ENCODE measurements at regions not wholly inside any gene's neighbourhood (a gene's known extent, or its start where the extent isn't known, plus 50 kb on each side); places are given as distances from the start of the nearest gene placed in this dataset.

GRCh38 chr7:80974396-80975358, 55.8 kb upstream of the SEMA3C start:
- DNase-seq (ENCODE audit: low read depth, low spot score) (no peak), FAIRE-seq (no peak)
- dilution Hi-C loops (cut with MboI; ENCODE audit: extremely low pct_ligation_motif_present, low sequenced_read_pairs) (no loop called here), intact Hi-C loops (cut with micrococcal nuclease) (no loop called here)
- Histone ChIP-seq H3K36me3 (ENCODE audit: control insufficient read depth in 2 of 2, extremely low read depth in 1 of 2, insufficient read depth in 2 of 2, low read length in 2 of 2) (no peaks in the 10 kb centered on the region), H3K9me3 (replicated peaks; ENCODE audit: control insufficient read depth, insufficient read depth, low read length) (no peaks in the 10 kb centered on the region), H3K27me3 (ENCODE audit: control insufficient read depth in 2 of 2, insufficient read depth in 2 of 2, low read length in 2 of 2) (no peaks in the 10 kb centered on the region), H3K4me1 (ENCODE audit: control insufficient read depth, extremely low read depth, insufficient read depth, low read length) (no peaks in the 10 kb centered on the region), H3K4me2 (ENCODE audit: insufficient read depth, low read length) (no peak overlapping the region), H3K4me3 (replicated peaks in 1 of 3; ENCODE audit: insufficient read depth in 1 of 3, low read depth in 1 of 3, low read length in 3 of 3) (no peak overlapping the region), H3K27ac (ENCODE audit: insufficient read depth, low read depth, low read length) (no peak overlapping the region), H3K9ac (replicated peaks; ENCODE audit: extremely low read depth, insufficient read depth, low read length) (no peak overlapping the region), H3K9me1 (replicated peaks; ENCODE audit: control insufficient read depth, extremely low read depth, insufficient read depth, low read length) (no peaks in the 10 kb centered on the region), H2AFZ (ENCODE audit: low read depth, low read length) (no peak overlapping the region), H4K20me1 (replicated peaks; ENCODE audit: control insufficient read depth, extremely low read depth, insufficient read depth, low read length) (no peaks in the 10 kb centered on the region), H3K79me2 (ENCODE audit: control insufficient read depth, insufficient read depth, low read length) (no peaks in the 10 kb centered on the region)
- ChIA-PET POLR2A (no interaction called here), CTCF (interaction anchor here (0.6 to 1.2 kb wide), 2 partner anchors 54 to 1951 kb away, joined by 3 read pairs; no protein-coding TSS in a partner anchor)
- no TSS peak for BruUV-seq (replicated peaks)
- no peak for TF ChIP-seq JUN (IDR thresholded peaks at IDR 0.05; ENCODE audit: borderline replicate concordance, insufficient read depth, insufficient read length, low read depth)
- TF ChIP-seq CTCF (IDR thresholded peaks at IDR 0.05; ENCODE audit: extremely low read depth in 1 of 2, insufficient read depth in 1 of 2, low read depth in 1 of 2, low read length in 2 of 2), result no peak
- TF ChIP-seq FOS (IDR thresholded peaks at IDR 0.05; ENCODE audit: borderline replicate concordance, insufficient read depth, low read length), result no peak
- TF ChIP-seq POLR2A (IDR thresholded peaks at IDR 0.05; ENCODE audit: low read depth, low read length), result no peak
- no peak for TF ChIP-seq GATA2 (IDR thresholded peaks at IDR 0.05; ENCODE audit: insufficient read depth, insufficient read length, low read depth, low read length)
- TF ChIP-seq MYC (IDR thresholded peaks at IDR 0.05; ENCODE audit: low read depth, low read length), result no peak
- TF ChIP-seq POLR2AphosphoS5 (IDR thresholded peaks at IDR 0.05; ENCODE audit: insufficient read depth, low read depth, low read length), result no peak
- TF ChIP-seq MAX (IDR thresholded peaks at IDR 0.05; ENCODE audit: insufficient read depth, insufficient read length), result no peak
- TF ChIP-seq EZH2 (IDR thresholded peaks at IDR 0.05; ENCODE audit: borderline replicate concordance, low read depth, low read length, severe bottlenecking), result no peak
